IMR-90 (cell line): ENCODE measurements at regions not wholly inside any gene's neighbourhood (a gene's known extent, or its start where the extent isn't known, plus 50 kb on each side); places are given as distances from the start of the nearest gene placed in this dataset.
"Not testable (repeated sequence)": the region's sequence is repeated elsewhere in the genome, so short reads cannot be mapped to it uniquely, and the experiment has no call there.

Experiments used
- BHLHE40 ChIP-seq: fragments of 150-350 bp; IDR thresholded peaks from 2 replicates; pipeline ENCODE4 v1.6.1; 2016; ENCODE audit warnings: mild to moderate bottlenecking, low read depth, low read length
- CEBPB ChIP-seq: IDR thresholded peaks from 2 replicates; pipeline ENCODE4 v1.6.1; 2012; ENCODE audit warnings: low read depth, low read length, improper control_type of control experiment
- CHD1 ChIP-seq: IDR thresholded peaks from 2 replicates; pipeline ENCODE4 v1.6.1; 2012; ENCODE audit warnings: low read depth, low read length, improper control_type of control experiment
- CTCF ChIP-seq: conservative IDR thresholded peaks from 2 replicates; pipeline ENCODE4 v1.5.1; 2012; ENCODE audit warnings: mild to moderate bottlenecking, low read depth, low read length, improper control_type of control experiment
- MAFK ChIP-seq: IDR thresholded peaks from 2 replicates; pipeline ENCODE4 v1.6.1; 2012; ENCODE audit warnings: low read depth, low read length, improper control_type of control experiment
- MXI1 ChIP-seq: IDR thresholded peaks from 2 replicates; pipeline ENCODE4 v1.6.1; 2012; ENCODE audit warnings: low read depth, mild to moderate bottlenecking, low read length, moderate library complexity, borderline replicate concordance
- POLR2A ChIP-seq: IDR thresholded peaks from 2 replicates; pipeline ENCODE4 v1.6.1; 2012; ENCODE audit warnings: mild to moderate bottlenecking, low read depth, low read length
- RAD21 ChIP-seq: IDR thresholded peaks from 2 replicates; pipeline ENCODE4 v1.6.1; 2012; ENCODE audit warnings: low read length, improper control_type of control experiment
- RCOR1 ChIP-seq: IDR thresholded peaks from 2 replicates; pipeline ENCODE4 v1.6.1; 2012; ENCODE audit warnings: mild to moderate bottlenecking, low read length, improper control_type of control experiment; ENCODE audit not compliant: insufficient replicate concordance
- SMC3 ChIP-seq: fragments of 150-350 bp; IDR thresholded peaks from 2 replicates; pipeline ENCODE4 v1.6.1; 2016; ENCODE audit warnings: low read depth, mild to moderate bottlenecking, antibody characterized with exemption, low read length, moderate library complexity
- USF2 ChIP-seq: fragments of 150-350 bp; IDR thresholded peaks from 2 replicates; pipeline ENCODE4 v1.6.1; 2017; ENCODE audit warnings: mild to moderate bottlenecking, antibody characterized with exemption, low read length, low read depth

GRCh38 chr21:35183389-35183788, 134.3 kb upstream of the RUNX1 start:
- TF ChIP-seq CTCF, POLR2A, BHLHE40, CEBPB, RAD21, MXI1, MAFK, RCOR1, USF2, SMC3, CHD1: not testable (repeated sequence)
